Naive thymus-derived CD4-positive, alpha-beta T cell (primary cell): ENCODE measurements at regions not wholly inside any gene's neighbourhood (a gene's known extent, or its start where the extent isn't known, plus 50 kb on each side); places are given as distances from the start of the nearest gene placed in this dataset.

Experiments
- ATAC-seq: fragments of 150-1000 bp; cut with Tn5 transposase; 2 replicates; pipeline ENCODE4 v1.10.0; 2021; ENCODE audit warnings: mild to moderate bottlenecking, moderate library complexity
- CTCF ChIA-PET: fragments of 350-600 bp; sonication (Branson Sonifier 250); formaldehyde crosslinking; loops from one replicate; lab custom pipeline; 2021; ENCODE audit warnings: antibody characterized with exemption; lab: Charles Lee
- POLR2A ChIA-PET: fragments of 350-600 bp; sonication (Branson Sonifier 250); formaldehyde crosslinking; loops from one replicate; lab custom pipeline; 2021; ENCODE audit warnings: antibody characterized with exemption, inconsistent platforms; lab: Charles Lee
- DNase-seq, 9 donors: peaks; one replicate each; pipeline versions ENCODE4 v3.0.0 to v3.0.0-alpha.2; 2020 to 2022; ENCODE audit warnings: mixed read lengths in 1 of 9
- H3K27ac ChIP-seq: one replicate; pipeline ENCODE4 v1.7.0; 2013; ENCODE audit warnings: mild to moderate bottlenecking, low read depth, low read length, moderate library complexity
- H3K27me3 ChIP-seq, 2 donors: one replicate each; pipeline ENCODE4 v1.7.0; 2013; ENCODE audit warnings: low read length in 2 of 2, mild to moderate bottlenecking in 2 of 2, moderate library complexity in 2 of 2; ENCODE audit not compliant: control insufficient read depth in 2 of 2, insufficient read depth in 2 of 2
- H3K36me3 ChIP-seq, 3 experiments: 1 replicate in 2 of 3; 2 replicates in 1 of 3; pipeline ENCODE4 v1.7.0; 2013; ENCODE audit warnings: low read length in 3 of 3, mild to moderate bottlenecking in 3 of 3, moderate library complexity in 1 of 3; ENCODE audit not compliant: insufficient read depth in 3 of 3, control insufficient read depth in 2 of 3
- H3K4me1 ChIP-seq, 2 donors: one replicate each; pipeline ENCODE4 v1.7.0; 2013; ENCODE audit warnings: low read length in 2 of 2, mild to moderate bottlenecking in 2 of 2, moderate library complexity in 1 of 2; ENCODE audit not compliant: control insufficient read depth in 2 of 2, insufficient read depth in 2 of 2
- H3K4me3 ChIP-seq: 2 replicates; pipeline ENCODE4 v1.7.0; 2013; ENCODE audit warnings: mild to moderate bottlenecking, low read length
- H3K9me3 ChIP-seq, 3 experiments: 1 replicate in 2 of 3; 2 replicates in 1 of 3; pipeline ENCODE4 v1.7.0; 2013; ENCODE audit warnings: low read length in 3 of 3; ENCODE audit not compliant: control insufficient read depth in 2 of 3
- H3K27ac Mint-ChIP-seq, 9 donors: one replicate each; pipeline ENCODE4 v1.8.0; 2020 to 2022; ENCODE audit warnings: mixed read lengths in 9 of 9, mild to moderate bottlenecking in 8 of 9, moderate library complexity in 5 of 9, inconsistent platforms in 2 of 9
- H3K27me3 Mint-ChIP-seq, 5 donors: one replicate each; pipeline ENCODE4 v1.8.0; 2021 to 2022; ENCODE audit warnings: mixed read lengths in 5 of 5, mild to moderate bottlenecking in 1 of 5
- H3K36me3 Mint-ChIP-seq, 5 donors: one replicate each; pipeline ENCODE4 v1.8.0; 2020 to 2022; ENCODE audit warnings: mixed read lengths in 5 of 5, mild to moderate bottlenecking in 3 of 5, inconsistent platforms in 1 of 5
- H3K4me1 Mint-ChIP-seq, 7 donors: one replicate each; pipeline ENCODE4 v1.8.0; 2020 to 2022; ENCODE audit warnings: mixed read lengths in 7 of 7, mild to moderate bottlenecking in 3 of 7, inconsistent platforms in 1 of 7
- H3K4me3 Mint-ChIP-seq, 10 donors: one replicate each; pipeline ENCODE4 v1.8.0; 2020 to 2022; ENCODE audit warnings: mild to moderate bottlenecking in 10 of 10, mixed read lengths in 10 of 10, moderate library complexity in 6 of 10, inconsistent platforms in 2 of 10
- H3K9me3 Mint-ChIP-seq, 11 donors: one replicate each; pipeline ENCODE4 v1.8.0; 2020 to 2022; ENCODE audit warnings: mixed read lengths in 11 of 11, mild to moderate bottlenecking in 4 of 11, inconsistent platforms in 1 of 11, moderate library complexity in 1 of 11
- intact Hi-C, 2 donors: fragments of 100-400 bp; cut with micrococcal nuclease; formaldehyde crosslinking; loops; one replicate each; pipeline ENCODE4 v1.15.1; 2023

- Histone ChIP-seq H3K9me3 (no peaks in the 10 kb centered on the region), H3K27ac (no peak overlapping the region), H3K27me3 (no peaks in the 10 kb centered on the region), H3K4me3 (no peak overlapping the region), H3K4me1 (no peaks in the 10 kb centered on the region), H3K36me3 (no peaks in the 10 kb centered on the region)
- Mint-ChIP-seq H3K27ac (no peak overlapping the region), H3K4me1 (peaks cover 0 to 2% (median 0%) of the 10 kb centered on the region in 7 donors), H3K36me3 (peaks cover 0 to 5% (median 0%) of the 10 kb centered on the region in 5 donors), H3K4me3 (no peak overlapping the region), H3K9me3 (peaks cover 0 to 15% (median 4%) of the 10 kb centered on the region in 11 donors), H3K27me3 (peaks cover 0 to 9% (median 0%) of the 10 kb centered on the region in 5 donors)
- ChIA-PET POLR2A (no interaction called here), CTCF (no interaction called here)
- DNase-seq (no peak), ATAC-seq (no peak)
- intact Hi-C loops, result no loop called here
These were observed 52.0 kb upstream of the BMP2 start for GRCh38 chr20:6715401-6715941.

- no peak overlapping the region for H3K27ac Mint-ChIP-seq
These were observed 53.2 kb upstream of the BMP2 start for GRCh38 chr20:6714279-6714711.

DNA sequence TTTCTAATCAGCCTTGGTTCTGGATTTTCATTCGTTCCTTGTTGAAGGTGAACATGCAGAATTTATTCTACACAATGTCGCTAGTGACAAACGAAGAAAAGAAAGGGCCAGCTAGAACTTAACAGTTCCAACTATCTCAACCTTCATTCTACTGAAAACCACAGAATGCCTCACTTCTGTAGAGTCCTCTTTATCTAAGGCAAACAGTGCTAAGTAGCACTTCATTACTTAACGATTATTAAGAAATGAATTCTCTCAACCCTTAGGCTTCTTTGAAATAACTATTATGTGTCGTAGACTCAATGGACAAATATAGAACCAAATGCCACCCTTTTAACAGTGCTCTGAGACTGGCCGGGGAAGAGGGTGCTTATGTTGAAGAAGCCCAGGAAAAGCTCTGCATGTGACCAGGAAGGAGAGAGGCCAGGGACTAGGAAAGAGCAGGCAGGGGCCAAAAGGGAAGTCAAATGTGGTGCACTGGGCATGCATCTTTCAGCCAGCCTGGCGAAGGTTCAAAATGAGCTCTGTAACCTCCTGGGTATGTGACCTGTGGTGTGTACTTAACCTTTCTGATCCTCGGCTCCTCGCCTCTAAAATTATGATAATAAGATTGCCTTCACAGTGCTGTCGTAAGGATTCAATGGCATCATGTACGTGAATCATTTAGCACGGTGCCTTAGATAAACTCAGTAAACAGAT lies 55.4 kb upstream of the BMP2 start:
- ChIA-PET CTCF (no interaction called here), POLR2A (no interaction called here)
- no peak for ATAC-seq
- no peak overlapping the region for H3K27ac Mint-ChIP-seq
- no peaks in the 10 kb centered on the region for H3K9me3 ChIP-seq
- intact Hi-C loops, result no loop called here
- no peaks in the 10 kb centered on the region for H3K4me1 ChIP-seq
- no peaks in the 10 kb centered on the region for H3K36me3 Mint-ChIP-seq
- no peaks in the 10 kb centered on the region for H3K27me3 ChIP-seq
- H3K9me3 Mint-ChIP-seq, result peaks cover 0 to 3% (median 0%) of the 10 kb centered on the region in 11 donors
- H3K36me3 ChIP-seq, result no peaks in the 10 kb centered on the region
- no peak overlapping the region for H3K27ac ChIP-seq
- DNase-seq, result no peak
- H3K27me3 Mint-ChIP-seq, result peaks cover 0 to 5% (median 0%) of the 10 kb centered on the region in 5 donors
- no peaks in the 10 kb centered on the region for H3K4me1 Mint-ChIP-seq
- no peak overlapping the region for H3K4me3 Mint-ChIP-seq
- H3K4me3 ChIP-seq, result no peak overlapping the region

More at GRCh38 chr20:6714279-6714711, 53.2 kb upstream of the BMP2 start:
- ChIA-PET CTCF (no interaction called here), POLR2A (no interaction called here)
- peaks cover 0 to 8% (median 1%) of the 10 kb centered on the region in 11 donors for H3K9me3 Mint-ChIP-seq
- no peak overlapping the region for H3K27ac ChIP-seq
- ATAC-seq (no peak), DNase-seq (no peak)
- peaks cover 0 to 5% (median 0%) of the 10 kb centered on the region in 5 donors for H3K36me3 Mint-ChIP-seq
- H3K4me3 ChIP-seq, result no peak overlapping the region
- H3K4me1 ChIP-seq, result no peaks in the 10 kb centered on the region
- no peaks in the 10 kb centered on the region for H3K27me3 ChIP-seq
- H3K4me1 Mint-ChIP-seq, result peaks cover 0 to 2% (median 0%) of the 10 kb centered on the region in 7 donors
- no peak overlapping the region for H3K4me3 Mint-ChIP-seq
- H3K36me3 ChIP-seq, result no peaks in the 10 kb centered on the region
- intact Hi-C loops, result no loop called here
- H3K27me3 Mint-ChIP-seq, result peaks cover 0 to 5% (median 0%) of the 10 kb centered on the region in 5 donors
- H3K9me3 ChIP-seq, result no peaks in the 10 kb centered on the region

GRCh38 chr20:6709910-6710595 lies 57.4 kb upstream of the BMP2 start:
- H3K27ac ChIP-seq, result no peak overlapping the region
- no peaks in the 10 kb centered on the region for H3K4me1 Mint-ChIP-seq
- no peaks in the 10 kb centered on the region for H3K36me3 ChIP-seq
- H3K9me3 Mint-ChIP-seq, result peaks cover 0 to 4% (median 0%) of the 10 kb centered on the region in 11 donors
- no peaks in the 10 kb centered on the region for H3K36me3 Mint-ChIP-seq
- CTCF ChIA-PET, result no interaction called here
- POLR2A ChIA-PET, result no interaction called here
- H3K9me3 ChIP-seq, result no peaks in the 10 kb centered on the region
- peaks cover 0 to 7% (median 0%) of the 10 kb centered on the region in 5 donors for H3K27me3 Mint-ChIP-seq
- H3K27ac Mint-ChIP-seq, result no peak overlapping the region
- H3K27me3 ChIP-seq, result no peaks in the 10 kb centered on the region
- no peak for DNase-seq
- no peak for ATAC-seq
- intact Hi-C loops, result no loop called here
- H3K4me3 ChIP-seq, result no peak overlapping the region
- H3K4me1 ChIP-seq, result no peaks in the 10 kb centered on the region
- H3K4me3 Mint-ChIP-seq, result no peak overlapping the region

- H3K27ac ChIP-seq, result no peak overlapping the region
- ATAC-seq (no peak), DNase-seq (no peak)
- H3K9me3 ChIP-seq, result no peaks in the 10 kb centered on the region
- H3K9me3 Mint-ChIP-seq, result peaks cover 0 to 5% (median 0%) of the 10 kb centered on the region in 11 donors
- no peaks in the 10 kb centered on the region for H3K36me3 ChIP-seq
- peaks cover 0 to 7% (median 0%) of the 10 kb centered on the region in 5 donors for H3K27me3 Mint-ChIP-seq
- no peak overlapping the region for H3K4me3 Mint-ChIP-seq
- H3K4me1 Mint-ChIP-seq, result no peaks in the 10 kb centered on the region
- ChIA-PET POLR2A (no interaction called here), CTCF (interaction anchor here (0.7 kb wide), 1 partner anchor 12 kb away, joined by 3 read pairs; no protein-coding TSS in a partner anchor)
- no peak overlapping the region for H3K27ac Mint-ChIP-seq
- intact Hi-C loops, result no loop called here
- no peaks in the 10 kb centered on the region for H3K36me3 Mint-ChIP-seq
- no peak overlapping the region for H3K4me3 ChIP-seq
- H3K4me1 ChIP-seq, result no peaks in the 10 kb centered on the region
- peaks cover 0 to 3% of the 10 kb centered on the region in 2 donors for H3K27me3 ChIP-seq
These were observed 59.5 kb upstream of the BMP2 start for GRCh38 chr20:6708010-6708409.

GRCh38 chr20:6707321-6707831 lies 60.1 kb upstream of the BMP2 start:
- peaks cover 0 to 7% (median 0%) of the 10 kb centered on the region in 5 donors for H3K27me3 Mint-ChIP-seq
- no peaks in the 10 kb centered on the region for H3K9me3 ChIP-seq
- ChIA-PET POLR2A (no interaction called here), CTCF (interaction anchor here (0.7 kb wide), 1 partner anchor 11 kb away, joined by 3 read pairs; no protein-coding TSS in a partner anchor)
- no peaks in the 10 kb centered on the region for H3K36me3 Mint-ChIP-seq
- H3K27me3 ChIP-seq, result peaks cover 0 to 3% of the 10 kb centered on the region in 2 donors
- H3K27ac ChIP-seq, result no peak overlapping the region
- no peak for ATAC-seq
- H3K4me3 Mint-ChIP-seq, result no peak overlapping the region
- peaks cover 0 to 5% (median 0%) of the 10 kb centered on the region in 11 donors for H3K9me3 Mint-ChIP-seq
- no peak for DNase-seq
- intact Hi-C loops, result no loop called here
- no peaks in the 10 kb centered on the region for H3K4me1 Mint-ChIP-seq
- no peak overlapping the region for H3K27ac Mint-ChIP-seq
- no peaks in the 10 kb centered on the region for H3K4me1 ChIP-seq
- H3K4me3 ChIP-seq, result no peak overlapping the region
- H3K36me3 ChIP-seq, result no peaks in the 10 kb centered on the region
